Natural killer cell (primary cell): ENCODE measurements at regions not wholly inside any gene's neighbourhood (a gene's known extent, or its start where the extent isn't known, plus 50 kb on each side); places are given as distances from the start of the nearest gene placed in this dataset.

Experiments used
- ATAC-seq, 3 donors: fragments of 150-1000 bp in 2 of 3; fragments of 200-7000 bp in 1 of 3; cut with Tn5 transposase; 1 replicate in 1 of 3; 2 replicates in 2 of 3; pipeline ENCODE4 v1.10.0; 2021; ENCODE audit warnings: mild to moderate bottlenecking in 2 of 3, moderate library complexity in 2 of 3
- DNase-seq, 2 donors: peaks; one replicate each; pipeline versions ENCODE4 v3.0.0 to v3.0.0-alpha.2; 2013 to 2021; ENCODE audit warnings: mixed read lengths in 1 of 2
- H3K27ac ChIP-seq: one replicate; pipeline ENCODE4 v1.5.1; 2013; ENCODE audit warnings: mild to moderate bottlenecking, low read length
- H3K27me3 ChIP-seq: one replicate; pipeline ENCODE4 v1.6.1; 2013; ENCODE audit warnings: low read length; ENCODE audit not compliant: control insufficient read depth, insufficient read depth
- H3K36me3 ChIP-seq: one replicate; pipeline ENCODE4 v1.6.1; 2013; ENCODE audit warnings: low read length; ENCODE audit not compliant: control insufficient read depth, insufficient read depth
- H3K4me1 ChIP-seq: one replicate; pipeline ENCODE4 v1.6.1; 2013; ENCODE audit warnings: low read length; ENCODE audit not compliant: control insufficient read depth, insufficient read depth
- H3K4me3 ChIP-seq: one replicate; pipeline ENCODE4 v1.5.1; 2013; ENCODE audit warnings: low read length
- H3K9me3 ChIP-seq: one replicate; pipeline ENCODE4 v1.6.1; 2013; ENCODE audit warnings: low read length; ENCODE audit not compliant: control insufficient read depth, insufficient read depth
- H3K27ac Mint-ChIP-seq, 2 donors: one replicate each; pipeline ENCODE4 v1.8.0; 2022; ENCODE audit warnings: mild to moderate bottlenecking in 2 of 2, mixed read lengths in 2 of 2, moderate library complexity in 1 of 2
- H3K27me3 Mint-ChIP-seq, 2 donors: one replicate each; pipeline ENCODE4 v1.8.0; 2022; ENCODE audit warnings: low read depth in 2 of 2, mixed read lengths in 2 of 2
- H3K36me3 Mint-ChIP-seq: one replicate; pipeline ENCODE4 v1.8.0; 2022; ENCODE audit warnings: mixed read lengths
- H3K4me1 Mint-ChIP-seq, 2 donors: one replicate each; pipeline ENCODE4 v1.8.0; 2022; ENCODE audit warnings: mixed read lengths in 2 of 2
- H3K4me3 Mint-ChIP-seq: one replicate; pipeline ENCODE4 v1.8.0; 2022; ENCODE audit warnings: mild to moderate bottlenecking, moderate library complexity, mixed read lengths
- H3K9me3 Mint-ChIP-seq, 2 donors: one replicate each; pipeline ENCODE4 v1.8.0; 2022; ENCODE audit warnings: mixed read lengths in 2 of 2
- WGBS: methylation state at CpG from one replicate; pipeline ENCODE4 v1.1.7; 2013; ENCODE audit warnings: missing lambda C conversion rate; ENCODE audit not compliant: insufficient coverage; 5-methylcytosine and 5-hydroxymethylcytosine counted together
- intact Hi-C: fragments of 100-400 bp; cut with micrococcal nuclease; formaldehyde crosslinking; loops from one replicate; pipeline ENCODE4 v1.14.2; 2022
- TF ChIP-seq, protein P1 (sequence below): fragments of 200-600 bp; IDR thresholded peaks from one replicate; pipeline ENCODE4 v1.8.0; 2022; ENCODE audit warnings: antibody characterized with exemption

DNA sequence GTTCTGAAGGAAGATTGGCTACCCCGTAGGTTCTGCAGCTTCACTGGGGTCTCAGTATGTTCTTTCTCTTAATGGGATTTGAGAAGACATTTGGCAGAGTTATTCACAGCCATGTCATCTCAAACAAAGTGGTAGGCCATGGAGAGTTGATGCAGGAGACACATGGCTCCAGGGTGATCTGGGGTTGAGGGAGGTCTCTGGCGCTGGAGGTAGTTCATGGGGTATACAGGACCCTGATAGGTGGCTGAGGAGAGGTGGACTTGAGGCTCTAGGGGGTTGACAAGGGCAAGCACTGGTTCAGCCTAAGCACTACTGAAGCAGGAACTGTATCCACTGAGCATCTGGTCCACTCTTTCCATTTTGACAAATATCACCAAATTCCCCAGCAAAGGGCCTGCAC is 100.4 kb downstream of the C1orf94 start:
- H3K27ac Mint-ChIP-seq, result no peak overlapping the region
- H3K4me1 ChIP-seq, result no peaks in the 10 kb centered on the region
- H3K4me3 ChIP-seq, result no peak overlapping the region
- no peaks in the 10 kb centered on the region for H3K9me3 ChIP-seq
- H3K36me3 ChIP-seq, result no peaks in the 10 kb centered on the region
- WGBS, result 65% methylated on average over 2 of the region's 2 CpGs
- H3K27ac ChIP-seq, result no peak overlapping the region
- no peak overlapping the region for H3K4me3 Mint-ChIP-seq
- TF ChIP-seq, protein P1, sequence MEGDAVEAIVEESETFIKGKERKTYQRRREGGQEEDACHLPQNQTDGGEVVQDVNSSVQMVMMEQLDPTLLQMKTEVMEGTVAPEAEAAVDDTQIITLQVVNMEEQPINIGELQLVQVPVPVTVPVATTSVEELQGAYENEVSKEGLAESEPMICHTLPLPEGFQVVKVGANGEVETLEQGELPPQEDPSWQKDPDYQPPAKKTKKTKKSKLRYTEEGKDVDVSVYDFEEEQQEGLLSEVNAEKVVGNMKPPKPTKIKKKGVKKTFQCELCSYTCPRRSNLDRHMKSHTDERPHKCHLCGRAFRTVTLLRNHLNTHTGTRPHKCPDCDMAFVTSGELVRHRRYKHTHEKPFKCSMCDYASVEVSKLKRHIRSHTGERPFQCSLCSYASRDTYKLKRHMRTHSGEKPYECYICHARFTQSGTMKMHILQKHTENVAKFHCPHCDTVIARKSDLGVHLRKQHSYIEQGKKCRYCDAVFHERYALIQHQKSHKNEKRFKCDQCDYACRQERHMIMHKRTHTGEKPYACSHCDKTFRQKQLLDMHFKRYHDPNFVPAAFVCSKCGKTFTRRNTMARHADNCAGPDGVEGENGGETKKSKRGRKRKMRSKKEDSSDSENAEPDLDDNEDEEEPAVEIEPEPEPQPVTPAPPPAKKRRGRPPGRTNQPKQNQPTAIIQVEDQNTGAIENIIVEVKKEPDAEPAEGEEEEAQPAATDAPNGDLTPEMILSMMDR, result no peak
- no peak for ATAC-seq
- DNase-seq, result no peak
- H3K4me1 Mint-ChIP-seq, result no peaks in the 10 kb centered on the region
- intact Hi-C loops, result no loop called here
- H3K36me3 Mint-ChIP-seq, result no peaks in the 10 kb centered on the region
- peaks cover 3 to 13% of the 10 kb centered on the region in 2 donors for H3K27me3 Mint-ChIP-seq
- H3K27me3 ChIP-seq, result no peaks in the 10 kb centered on the region
- H3K9me3 Mint-ChIP-seq, result peaks cover 0 to 2% of the 10 kb centered on the region in 2 donors

DNA sequence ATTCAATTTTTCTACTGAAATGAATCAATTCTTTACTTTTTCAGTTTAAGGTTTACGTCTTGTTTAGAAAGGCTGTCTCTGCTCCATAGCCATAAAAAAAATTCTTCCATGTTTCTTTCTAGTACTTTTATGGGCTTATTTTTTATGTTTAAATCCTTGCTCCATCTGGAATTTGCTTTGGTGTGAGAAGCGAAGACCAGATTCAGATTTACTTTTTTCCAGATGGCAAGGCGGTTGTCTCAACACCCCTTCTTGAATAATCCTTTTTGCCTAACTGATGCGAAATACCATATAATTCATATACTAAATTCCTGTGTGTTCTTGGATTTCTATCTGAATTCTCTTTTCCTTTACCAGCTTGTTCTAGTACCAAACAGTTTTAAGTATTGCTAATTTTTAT is 101.5 kb downstream of the C1orf94 start:
- no peak for ATAC-seq
- H3K9me3 ChIP-seq, result no peaks in the 10 kb centered on the region
- no peaks in the 10 kb centered on the region for H3K27me3 ChIP-seq
- WGBS, result 93% methylated on average over 2 of the region's 4 CpGs
- no peak overlapping the region for H3K4me3 ChIP-seq
- Mint-ChIP-seq H3K4me3 (no peak overlapping the region), H3K36me3 (no peaks in the 10 kb centered on the region), H3K27me3 (peaks cover 7 to 21% of the 10 kb centered on the region in 2 donors), H3K27ac (no peak overlapping the region), H3K4me1 (no peaks in the 10 kb centered on the region), H3K9me3 (peaks cover 0 to 2% of the 10 kb centered on the region in 2 donors)
- no peak overlapping the region for H3K27ac ChIP-seq
- H3K4me1 ChIP-seq, result no peaks in the 10 kb centered on the region
- no peak for DNase-seq
- intact Hi-C loops, result no loop called here
- TF ChIP-seq, protein P1, result no peak
- H3K36me3 ChIP-seq, result no peaks in the 10 kb centered on the region

DNA sequence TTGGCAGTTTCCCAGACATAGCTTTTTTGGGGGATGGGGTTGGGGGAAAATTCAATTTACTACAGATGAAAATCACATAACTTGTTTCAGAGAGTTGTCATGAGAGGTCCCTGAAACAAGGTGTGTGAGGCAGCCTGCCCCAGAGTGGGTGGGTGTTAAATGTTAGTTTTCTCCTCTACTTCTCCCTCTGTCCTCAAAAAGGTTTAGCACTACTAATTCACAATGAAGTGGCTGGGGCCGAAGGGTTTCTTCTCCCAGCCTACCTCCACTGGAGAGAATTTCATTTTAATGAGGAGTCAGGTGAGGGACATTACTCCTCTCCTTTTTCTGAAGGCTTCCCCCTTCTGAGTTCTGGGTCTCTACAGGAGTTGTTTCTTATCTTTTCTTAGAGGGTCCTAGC is 103.3 kb downstream of the C1orf94 start:
- Histone ChIP-seq H3K27ac (no peak overlapping the region), H3K9me3 (no peaks in the 10 kb centered on the region), H3K4me1 (no peaks in the 10 kb centered on the region), H3K27me3 (no peaks in the 10 kb centered on the region), H3K4me3 (no peak overlapping the region), H3K36me3 (no peaks in the 10 kb centered on the region)
- Mint-ChIP-seq H3K9me3 (peaks cover 0 to 2% of the 10 kb centered on the region in 2 donors), H3K27me3 (peaks cover 7 to 28% of the 10 kb centered on the region in 2 donors), H3K27ac (no peak overlapping the region), H3K4me3 (no peak overlapping the region), H3K4me1 (no peaks in the 10 kb centered on the region), H3K36me3 (no peaks in the 10 kb centered on the region)
- WGBS, result no CpG with 5 or more reads among the region's 1 CpG
- no peak for ATAC-seq
- intact Hi-C loops, result no loop called here
- DNase-seq, result no peak
- TF ChIP-seq, protein P1, result no peak

GRCh38 chr1:34280509-34280908 is 103.8 kb downstream of the C1orf94 start:
- ATAC-seq, result no peak

More at GRCh38 chr1:34280509-34280908, 103.8 kb downstream of the C1orf94 start:
- no peaks in the 10 kb centered on the region for H3K36me3 ChIP-seq
- H3K4me1 ChIP-seq, result no peaks in the 10 kb centered on the region
- Mint-ChIP-seq H3K4me1 (no peaks in the 10 kb centered on the region), H3K27ac (no peak overlapping the region), H3K36me3 (no peaks in the 10 kb centered on the region), H3K27me3 (peaks cover 7 to 31% of the 10 kb centered on the region in 2 donors), H3K4me3 (no peak overlapping the region), H3K9me3 (peaks cover 0 to 2% of the 10 kb centered on the region in 2 donors)
- intact Hi-C loops, result no loop called here
- no peak overlapping the region for H3K4me3 ChIP-seq
- 90% methylated on average over 4 of the region's 4 CpGs for WGBS
- no peak overlapping the region for H3K27ac ChIP-seq
- H3K27me3 ChIP-seq, result no peaks in the 10 kb centered on the region
- TF ChIP-seq, protein P1, result no peak
- DNase-seq, result no peak
- H3K9me3 ChIP-seq, result no peaks in the 10 kb centered on the region
